SU-DHL-6 (cell line): ENCODE measurements at regions not wholly inside any gene's neighbourhood (a gene's known extent, or its start where the extent isn't known, plus 50 kb on each side); places are given as distances from the start of the nearest gene placed in this dataset.

Experiments
- H2AFZ ChIP-seq: fragments of 200-600 bp; sonication (generic); 2 replicates; pipeline ENCODE4 v1.6.1; 2014; ENCODE audit warnings: low read depth, mild to moderate bottlenecking, moderate library complexity, mixed read lengths, antibody characterized with exemption, low read length; ENCODE audit not compliant: severe bottlenecking
- H3F3A ChIP-seq: fragments of 200-600 bp; shearing (Covaris generic); 2 replicates; pipeline ENCODE4 v1.6.0; 2016; ENCODE audit warnings: antibody characterized with exemption, mild to moderate bottlenecking; ENCODE audit not compliant: insufficient read depth
- H3K27ac ChIP-seq: fragments of 200-600 bp; sonication (generic); 2 replicates; pipeline ENCODE4 v1.5.1; 2016; ENCODE audit warnings: low read depth, mild to moderate bottlenecking, low read length, moderate library complexity, mixed read lengths
- H3K27me3 ChIP-seq: fragments of 200-600 bp; sonication (generic), shearing (Covaris generic); 2 replicates; pipeline ENCODE4 v1.6.0; 2014; ENCODE audit warnings: mild to moderate bottlenecking, low read length
- H3K36me3 ChIP-seq: fragments of 200-600 bp; sonication (generic); 2 replicates; pipeline ENCODE4 v1.6.1; 2014; ENCODE audit warnings: mild to moderate bottlenecking, low read length, mixed read lengths
- H3K4me2 ChIP-seq: fragments of 300-600, 200-600 bp; shearing (Covaris generic), sonication (generic); 2 replicates; pipeline ENCODE4 v1.6.0; 2014; ENCODE audit warnings: low read length, low read depth, mild to moderate bottlenecking; ENCODE audit not compliant: poor library complexity, severe bottlenecking
- H3K4me3 ChIP-seq: fragments of 200-600 bp; sonication (generic); 2 replicates; pipeline ENCODE4 v1.5.1; 2014; ENCODE audit warnings: antibody characterized with exemption, low read length, mild to moderate bottlenecking, mixed read lengths; ENCODE audit not compliant: insufficient read depth, poor library complexity, severe bottlenecking
- H3K79me2 ChIP-seq: fragments of 200-600 bp; sonication (generic); 2 replicates; pipeline ENCODE4 v1.6.1; 2014; ENCODE audit warnings: mild to moderate bottlenecking, low read length, moderate library complexity; ENCODE audit not compliant: insufficient read depth
- H3K9ac ChIP-seq: fragments of 200-600 bp; sonication (generic); 2 replicates; pipeline ENCODE4 v1.7.0; 2014; ENCODE audit warnings: mild to moderate bottlenecking, low read length
- H3K9me2 ChIP-seq: fragments of 200-600 bp; sonication (generic); replicated peaks from 2 replicates; pipeline ENCODE4 v1.6.1; 2014; ENCODE audit warnings: low read length; ENCODE audit not compliant: insufficient read depth
- H3K9me3 ChIP-seq: fragments of 200-600 bp; sonication (generic); 2 replicates; pipeline ENCODE4 v1.6.1; 2014; ENCODE audit warnings: low read length, mixed read lengths; ENCODE audit not compliant: insufficient read depth
- H4K20me1 ChIP-seq: fragments of 200-600 bp; sonication (generic); 2 replicates; pipeline ENCODE4 v1.6.1; 2014; ENCODE audit warnings: low read depth, mild to moderate bottlenecking, antibody characterized with exemption, low read length, moderate library complexity, mixed read lengths
- CTCF ChIP-seq: fragments of 200-600 bp; sonication (generic); IDR thresholded peaks from one replicate; pipeline ENCODE4 v1.5.1; 2017; ENCODE audit warnings: antibody characterized with exemption, mild to moderate bottlenecking, low read length, moderate library complexity; ENCODE audit not compliant: insufficient read depth, poor library complexity, severe bottlenecking
- EZH2phosphoT487 ChIP-seq: fragments of 200-600 bp; sonication (generic), shearing (Covaris generic); conservative IDR thresholded peaks from 2 replicates; pipeline ENCODE4 v1.6.1; 2018; ENCODE audit warnings: mild to moderate bottlenecking, antibody characterized with exemption, low read length, moderate library complexity, mixed read lengths

DNA sequence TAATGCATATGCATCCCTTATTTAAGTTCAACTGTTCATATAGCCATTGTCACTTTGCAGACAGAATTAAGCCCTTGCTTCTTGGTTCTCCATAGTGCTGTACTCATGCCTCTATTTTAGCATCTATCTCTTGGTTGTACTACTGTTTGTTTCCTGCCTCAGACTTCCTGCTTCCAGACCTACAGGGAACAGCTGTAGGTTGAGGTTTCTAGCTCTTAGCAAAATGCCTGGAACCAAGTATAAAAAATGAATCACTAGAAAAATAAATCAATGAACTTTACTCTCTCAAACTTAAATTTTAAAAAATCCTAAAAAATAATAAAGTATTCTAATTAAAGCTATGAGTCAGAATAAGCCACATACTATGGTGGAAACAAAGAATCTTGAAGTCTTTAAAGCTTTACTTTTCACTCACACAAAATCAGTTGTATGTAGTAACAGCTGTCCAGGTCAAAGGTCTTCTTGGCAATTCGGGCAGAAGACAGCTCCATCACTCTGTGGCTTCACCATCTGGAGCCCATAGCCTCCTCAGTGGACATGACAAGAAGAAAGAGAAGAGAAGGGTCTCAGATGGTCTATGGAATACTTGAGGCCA lies 1228.1 kb upstream of the GYPC start:
- Histone ChIP-seq H3K4me3 (no peak overlapping the region), H3F3A (no peaks in the 10 kb centered on the region), H3K27me3 (no peaks in the 10 kb centered on the region), H2AFZ (no peak overlapping the region), H3K9me3 (no peaks in the 10 kb centered on the region), H3K4me2 (no peak overlapping the region), H3K9me2 (no peaks in the 10 kb centered on the region), H4K20me1 (no peaks in the 10 kb centered on the region), H3K36me3 (no peaks in the 10 kb centered on the region), H3K79me2 (no peaks in the 10 kb centered on the region), H3K27ac (no peak overlapping the region), H3K9ac (no peak overlapping the region)
- TF ChIP-seq EZH2phosphoT487 (no peak), CTCF (no peak)

DNA sequence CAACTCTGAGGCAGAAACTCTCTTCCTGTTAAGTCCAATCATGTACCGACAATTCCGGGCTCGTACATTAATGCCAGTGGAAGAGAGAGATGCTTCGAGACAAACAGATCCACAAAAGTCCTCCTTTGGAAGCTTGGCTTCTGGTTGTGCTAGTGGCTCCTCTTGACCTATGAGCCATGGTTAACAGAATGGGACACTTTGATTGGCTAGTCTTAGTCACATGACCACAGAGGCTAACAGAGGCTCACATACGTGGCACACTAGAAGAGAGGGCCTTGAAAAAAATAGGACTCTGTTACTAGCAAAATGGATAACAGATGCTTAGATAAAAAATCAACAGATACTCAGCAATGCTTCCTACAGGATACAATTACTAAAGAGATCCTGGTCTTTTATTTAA lies 1211.9 kb upstream of the GYPC start:
- no peaks in the 10 kb centered on the region for H3F3A ChIP-seq
- H2AFZ ChIP-seq: no peak overlapping the region
- no peaks in the 10 kb centered on the region for H3K9me2 ChIP-seq
- H3K79me2 ChIP-seq: no peaks in the 10 kb centered on the region
- no peak overlapping the region for H3K4me3 ChIP-seq
- H3K27me3 ChIP-seq: no peaks in the 10 kb centered on the region
- no peaks in the 10 kb centered on the region for H3K9me3 ChIP-seq
- no peak overlapping the region for H3K4me2 ChIP-seq
- H3K27ac ChIP-seq: no peak overlapping the region
- H3K36me3 ChIP-seq: no peaks in the 10 kb centered on the region
- no peaks in the 10 kb centered on the region for H4K20me1 ChIP-seq
- H3K9ac ChIP-seq: no peak overlapping the region
- TF ChIP-seq CTCF (no peak), EZH2phosphoT487 (no peak)

GRCh38 chr2:125445495-125445894 lies 1210.5 kb upstream of the GYPC start:
- Histone ChIP-seq H3K9me2 (no peaks in the 10 kb centered on the region), H2AFZ (no peak overlapping the region), H3K27me3 (no peaks in the 10 kb centered on the region), H3K4me2 (no peak overlapping the region), H3K4me3 (no peak overlapping the region), H3K79me2 (no peaks in the 10 kb centered on the region), H3K9ac (no peak overlapping the region), H3K27ac (no peak overlapping the region), H3K9me3 (no peaks in the 10 kb centered on the region), H3F3A (no peaks in the 10 kb centered on the region), H3K36me3 (no peaks in the 10 kb centered on the region), H4K20me1 (no peaks in the 10 kb centered on the region)
- TF ChIP-seq EZH2phosphoT487 (no peak), CTCF (no peak)
